OCI-LY1 (cell line): ENCODE measurements at regions not wholly inside any gene's neighbourhood (a gene's known extent, or its start where the extent isn't known, plus 50 kb on each side); places are given as distances from the start of the nearest gene placed in this dataset.

Experiments used
- H2AFZ ChIP-seq: fragments of 200-600 bp; sonication (generic), shearing (Covaris generic); 2 replicates; pipeline ENCODE4 v1.6.0; 2014; ENCODE audit warnings: antibody characterized with exemption, mild to moderate bottlenecking, low read length
- H3F3A ChIP-seq: fragments of 200-600 bp; sonication (generic), shearing (Covaris generic); 2 replicates; pipeline ENCODE4 v1.6.0; 2014; ENCODE audit warnings: mild to moderate bottlenecking, antibody characterized with exemption, low read length, moderate library complexity; ENCODE audit not compliant: insufficient read depth
- H3K27ac ChIP-seq: fragments of 200-600 bp; sonication (generic); 2 replicates; pipeline ENCODE4 v1.5.1; 2014; ENCODE audit warnings: low read length, mixed run types, mild to moderate bottlenecking, low read depth; ENCODE audit not compliant: poor library complexity, severe bottlenecking
- H3K27me3 ChIP-seq: fragments of 200-600 bp; sonication (generic); 2 replicates; pipeline ENCODE4 v1.6.0; 2014; ENCODE audit warnings: antibody characterized with exemption, mild to moderate bottlenecking, low read length, moderate library complexity; ENCODE audit not compliant: insufficient read depth
- H3K36me3 ChIP-seq: fragments of 200-600 bp; sonication (generic); 2 replicates; pipeline ENCODE4 v1.6.1; 2014; ENCODE audit warnings: mild to moderate bottlenecking, antibody characterized with exemption, low read length, moderate library complexity, mixed read lengths; ENCODE audit not compliant: insufficient read depth
- H3K4me1 ChIP-seq: fragments of 200-600 bp; sonication (generic); 2 replicates; pipeline ENCODE4 v1.5.1; 2014; ENCODE audit warnings: mild to moderate bottlenecking, low read length, moderate library complexity; ENCODE audit not compliant: insufficient read depth, severe bottlenecking
- H3K4me2 ChIP-seq: fragments of 200-600 bp; sonication (generic), shearing (Covaris generic); 2 replicates; pipeline ENCODE4 v1.6.1; 2014; ENCODE audit warnings: low read length
- H3K4me3 ChIP-seq: fragments of 200-600 bp; sonication (generic); 2 replicates; pipeline ENCODE4 v1.5.1; 2014; ENCODE audit warnings: low read length, low read depth, mild to moderate bottlenecking, mixed read lengths; ENCODE audit not compliant: poor library complexity, severe bottlenecking
- H3K79me2 ChIP-seq: fragments of 200-600 bp; shearing (Covaris generic); 2 replicates; pipeline ENCODE4 v1.6.1; 2016; ENCODE audit warnings: mixed run types, low read length, mixed read lengths; ENCODE audit not compliant: insufficient read depth
- H3K9ac ChIP-seq: fragments of 200-600 bp; sonication (generic), shearing (Covaris generic); 2 replicates; pipeline ENCODE4 v1.6.1; 2014; ENCODE audit warnings: mild to moderate bottlenecking, low read length, mixed read lengths
- H3K9me2 ChIP-seq: fragments of 200-600 bp; sonication (generic), shearing (Covaris generic); 2 replicates; pipeline ENCODE4 v1.6.1; 2014; ENCODE audit warnings: low read depth, mild to moderate bottlenecking, low read length, mixed read lengths
- H3K9me3 ChIP-seq: fragments of 200-600 bp; shearing (Covaris generic); 2 replicates; pipeline ENCODE4 v1.6.1; 2014; ENCODE audit warnings: low read length, mixed read lengths
- H4K20me1 ChIP-seq: fragments of 200-600 bp; sonication (generic), shearing (Covaris generic); 2 replicates; pipeline ENCODE4 v1.6.0; 2016; ENCODE audit warnings: mild to moderate bottlenecking, low read length; ENCODE audit not compliant: insufficient read depth
- CTCF ChIP-seq: fragments of 200-600 bp; sonication (generic), shearing (Covaris generic); IDR thresholded peaks from 2 replicates; pipeline ENCODE4 v1.5.1; 2017; ENCODE audit warnings: mild to moderate bottlenecking, antibody characterized with exemption, low read length, moderate library complexity, mixed read lengths
- EZH2 ChIP-seq: fragments of 200-600 bp; sonication (generic), shearing (Covaris generic); IDR thresholded peaks from 2 replicates; pipeline ENCODE4 v1.8.0; 2017; ENCODE audit warnings: borderline replicate concordance, mixed run types, mild to moderate bottlenecking, antibody characterized with exemption, low read length, moderate library complexity, mixed read lengths

- no peak for TF ChIP-seq CTCF
- TF ChIP-seq EZH2, result no peak
- Histone ChIP-seq H3K27ac (no peak overlapping the region), H3K9ac (no peak overlapping the region)
Observed at GRCh38 chr7:142698429-142698828, 50.8 kb upstream of the PRSS1 start.

DNA sequence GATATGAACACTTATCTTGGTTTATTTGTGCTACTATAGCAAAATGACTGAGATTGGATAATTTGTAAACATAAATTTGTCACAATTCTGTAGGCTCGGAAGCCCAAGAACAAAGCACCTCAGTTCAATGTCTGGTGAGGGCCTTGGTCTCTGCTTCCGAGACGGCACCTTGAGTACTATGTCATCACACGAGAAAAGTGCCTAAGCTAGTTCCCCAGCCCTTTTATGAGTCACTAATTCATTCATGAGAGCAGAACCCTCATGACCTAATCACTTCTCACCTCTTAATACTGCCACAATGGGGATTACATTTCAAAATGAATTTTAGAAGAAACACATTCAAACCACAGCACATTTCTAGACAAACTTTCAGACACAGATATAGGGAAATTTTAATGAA is 52.0 kb upstream of the PRSS1 start:
- Histone ChIP-seq H3K27ac (no peak overlapping the region), H2AFZ (no peak overlapping the region), H3F3A (no peaks in the 10 kb centered on the region), H3K36me3 (no peaks in the 10 kb centered on the region), H3K4me1 (no peaks in the 10 kb centered on the region), H3K4me2 (no peak overlapping the region), H3K79me2 (no peaks in the 10 kb centered on the region), H3K9me3 (no peaks in the 10 kb centered on the region), H4K20me1 (no peaks in the 10 kb centered on the region), H3K27me3 (0 out of 2 replicates have a peak, but pooled peaks cover 10% of the 10 kb centered on the region), H3K4me3 (no peak overlapping the region), H3K9me2 (no peaks in the 10 kb centered on the region), H3K9ac (no peak overlapping the region)
- TF ChIP-seq EZH2 (no peak), CTCF (no peak)

More at GRCh38 chr7:142698429-142698828, 50.8 kb upstream of the PRSS1 start:
- H3K4me2 ChIP-seq, result no peak overlapping the region
- H3K4me3 ChIP-seq, result no peak overlapping the region
- H2AFZ ChIP-seq, result no peak overlapping the region
- H3F3A ChIP-seq, result no peaks in the 10 kb centered on the region
- H3K9me2 ChIP-seq, result no peaks in the 10 kb centered on the region
- no peaks in the 10 kb centered on the region for H3K27me3 ChIP-seq
- no peaks in the 10 kb centered on the region for H3K9me3 ChIP-seq
- H3K79me2 ChIP-seq, result no peaks in the 10 kb centered on the region
- H3K36me3 ChIP-seq, result no peaks in the 10 kb centered on the region
- H3K4me1 ChIP-seq, result no peaks in the 10 kb centered on the region
- H4K20me1 ChIP-seq, result no peaks in the 10 kb centered on the region

GRCh38 chr7:142696456-142697179 is 52.7 kb upstream of the PRSS1 start:
- Histone ChIP-seq H3K27me3 (0 out of 2 replicates have a peak, but pooled peaks cover 10% of the 10 kb centered on the region), H3K79me2 (no peaks in the 10 kb centered on the region), H3K4me2 (no peak overlapping the region), H3F3A (no peaks in the 10 kb centered on the region), H3K4me3 (no peak overlapping the region), H4K20me1 (no peaks in the 10 kb centered on the region), H3K4me1 (no peaks in the 10 kb centered on the region), H3K27ac (no peak overlapping the region), H3K36me3 (no peaks in the 10 kb centered on the region), H3K9me2 (no peaks in the 10 kb centered on the region), H2AFZ (no peak overlapping the region), H3K9me3 (no peaks in the 10 kb centered on the region), H3K9ac (no peak overlapping the region)
- TF ChIP-seq EZH2, result no peak
- no peak for TF ChIP-seq CTCF
